Esophagus squamous epithelium (tissue), 5 donors: ENCODE measurements at regions not wholly inside any gene's neighbourhood (a gene's known extent, or its start where the extent isn't known, plus 50 kb on each side); places are given as distances from the start of the nearest gene placed in this dataset.

Source experiments
- DNase-seq: peaks from one replicate; lab custom pipeline; 2025; lab: John Stamatoyannopoulos, UW
- H3K27ac ChIP-seq, 4 donors: fragments of 200-600 bp; sonication (generic); one replicate each; pipeline ENCODE4 v1.5.1; 2016 to 2019; ENCODE audit warnings: mild to moderate bottlenecking in 1 of 4
- H3K27me3 ChIP-seq, 4 donors: fragments of 200-600 bp; sonication (generic); 1 replicate in 3 of 4; 2 replicates in 1 of 4; pipeline versions ENCODE4 v1.5.1 to v1.6.0; 2017 to 2021; ENCODE audit warnings: antibody characterized with exemption in 1 of 4
- H3K36me3 ChIP-seq, 3 donors: fragments of 200-600 bp; sonication (generic); one replicate each; pipeline ENCODE4 v1.5.1; 2016 to 2019
- H3K4me1 ChIP-seq, 3 donors: fragments of 200-600 bp; sonication (generic); one replicate each; pipeline ENCODE4 v1.5.1; 2017 to 2019
- H3K4me3 ChIP-seq, 4 donors: fragments of 200-600 bp; sonication (generic); 1 replicate in 3 of 4; 2 replicates in 1 of 4; pipeline ENCODE4 v1.5.1; 2016 to 2019; ENCODE audit warnings: mild to moderate bottlenecking in 2 of 4, moderate library complexity in 1 of 4
- H3K9me3 ChIP-seq, 3 donors: fragments of 200-600 bp; sonication (generic); one replicate each; pipeline ENCODE4 v1.5.1; 2016 to 2019
- CTCF ChIP-seq, 6 experiments: fragments of 450-650 bp in 4 of 6; fragments of 200-600 bp in 2 of 6; sonication (generic) in 2 of 6; IDR thresholded peaks; one replicate each; pipeline ENCODE4 v1.5.1; 2016 to 2019; ENCODE audit warnings: antibody characterized with exemption in 6 of 6, mild to moderate bottlenecking in 4 of 6, moderate library complexity in 4 of 6
- POLR2A ChIP-seq, 4 donors: fragments of 450-650 bp; IDR thresholded peaks; one replicate each; pipeline ENCODE4 v1.6.1; 2017; ENCODE audit warnings: antibody characterized with exemption in 4 of 4, mild to moderate bottlenecking in 4 of 4, moderate library complexity in 3 of 4
- WGBS, 2 donors: methylation state at CpG; one replicate each; pipeline ENCODE4 v1.1.5; 2018; 5-methylcytosine and 5-hydroxymethylcytosine counted together
- intact Hi-C: fragments of 100-400 bp; cut with DNase I; formaldehyde crosslinking; loops from one replicate; pipeline ENCODE4 v1.15.0; 2022
- donor health status: DM: yes; HTN: yes; CAD: no.

- TF ChIP-seq POLR2A (IDR thresholded peaks at IDR 0.05) (no peak), CTCF (IDR thresholded peaks at IDR 0.05) (no peak)
- no peaks in the 10 kb centered on the region for H3K9me3 ChIP-seq
- peaks cover 0 to 7% (median 0%) of the 10 kb centered on the region in 4 donors for H3K27me3 ChIP-seq
- H3K4me3 ChIP-seq, result no peak overlapping the region
- DNase-seq, result no peak
- intact Hi-C loops, result no loop called here
- H3K36me3 ChIP-seq, result no peaks in the 10 kb centered on the region
- H3K4me1 ChIP-seq, result no peaks in the 10 kb centered on the region
- H3K27ac ChIP-seq, result no peak overlapping the region
- 72 to 77% methylated on average over 4 to 6 of the region's 6 CpGs for WGBS, 2 donors
Measured at GRCh38 chr17:36675250-36675649, 73.9 kb downstream of the MRM1 start.

DNA sequence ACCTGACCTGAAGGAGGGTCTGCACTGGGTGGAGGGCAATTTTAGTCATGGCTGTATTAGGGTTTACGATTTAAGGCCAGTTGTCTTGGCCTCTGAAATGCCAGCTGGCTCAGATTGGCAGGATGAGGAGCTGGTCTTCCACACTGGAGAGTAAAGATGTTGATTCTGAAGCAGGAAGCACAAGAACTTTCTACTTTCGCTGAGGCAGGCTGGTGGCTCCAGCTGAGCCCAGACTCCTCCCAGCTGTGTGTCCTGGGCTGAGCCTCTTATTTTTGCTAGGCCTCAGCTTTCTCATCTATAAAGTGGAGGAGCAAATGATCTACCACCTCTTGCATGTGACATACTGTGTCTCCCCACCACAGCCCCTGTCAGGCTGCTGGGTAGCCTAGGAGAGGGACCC lies 74.4 kb downstream of the MRM1 start:
- H3K27me3 ChIP-seq, result peaks cover 0 to 7% (median 0%) of the 10 kb centered on the region in 4 donors
- H3K4me3 ChIP-seq, result no peak overlapping the region
- no peaks in the 10 kb centered on the region for H3K9me3 ChIP-seq
- intact Hi-C loops, result no loop called here
- 25 to 40% methylated on average over 2 of the region's 2 CpGs for WGBS, 2 donors
- H3K4me1 ChIP-seq, result no peaks in the 10 kb centered on the region
- no peak for TF ChIP-seq POLR2A (IDR thresholded peaks at IDR 0.05)
- no peak for TF ChIP-seq CTCF (IDR thresholded peaks at IDR 0.05)
- no peak overlapping the region for H3K27ac ChIP-seq
- no peak for DNase-seq
- no peaks in the 10 kb centered on the region for H3K36me3 ChIP-seq

DNA sequence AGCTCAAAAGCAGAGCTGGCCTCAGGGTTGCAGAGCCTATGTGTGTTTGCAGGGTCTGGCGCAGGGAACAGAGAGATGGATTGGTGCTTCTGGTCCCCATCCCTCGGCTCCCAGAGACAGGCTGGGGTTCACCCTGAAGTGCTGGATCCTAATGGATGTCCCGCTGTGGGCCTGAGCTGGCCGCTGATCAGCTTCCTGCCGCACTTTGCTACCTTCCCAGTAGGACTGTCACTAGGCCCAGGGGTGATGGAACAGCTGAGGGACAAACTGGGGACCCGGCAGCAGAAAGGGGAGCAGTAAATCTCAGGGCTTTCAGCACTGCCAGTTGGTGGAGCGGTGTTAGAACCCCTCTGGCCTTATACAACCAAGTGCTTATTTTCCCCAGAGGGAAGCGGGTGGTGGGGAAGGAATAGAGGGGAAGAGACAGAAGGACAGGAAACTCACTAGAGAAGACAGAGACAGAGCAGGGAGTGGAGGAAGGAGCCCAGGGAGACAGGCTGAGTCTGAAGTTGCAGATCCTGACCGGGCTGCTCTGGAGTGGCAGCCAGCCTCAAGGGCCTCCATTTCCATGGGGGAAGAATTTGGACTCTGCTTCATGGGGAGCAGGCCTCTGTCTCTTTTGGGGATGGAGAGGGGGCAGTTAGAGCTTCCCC lies 78.6 kb downstream of the MRM1 start:
- no peaks in the 10 kb centered on the region for H3K9me3 ChIP-seq
- no peak for TF ChIP-seq CTCF (IDR thresholded peaks at IDR 0.05)
- no peak for TF ChIP-seq POLR2A (IDR thresholded peaks at IDR 0.05)
- H3K4me1 ChIP-seq, result no peaks in the 10 kb centered on the region
- H3K4me3 ChIP-seq, result no peak overlapping the region
- no peak overlapping the region for H3K27ac ChIP-seq
- H3K36me3 ChIP-seq, result no peaks in the 10 kb centered on the region
- DNase-seq, result no peak
- peaks cover 0 to 11% (median 0%) of the 10 kb centered on the region in 4 donors for H3K27me3 ChIP-seq
- 69 to 72% methylated on average over 5 to 9 of the region's 9 CpGs for WGBS, 2 donors
- intact Hi-C loops, result no loop called here

GRCh38 chr17:36680701-36681202 lies 79.4 kb downstream of the MRM1 start:
- TF ChIP-seq CTCF (IDR thresholded peaks at IDR 0.05) (no peak), POLR2A (IDR thresholded peaks at IDR 0.05) (no peak)
- WGBS, 2 donors, result 54 to 58% methylated on average over 5 to 6 of the region's 6 CpGs
- H3K27ac ChIP-seq, result no peak overlapping the region
- H3K9me3 ChIP-seq, result no peaks in the 10 kb centered on the region
- no peaks in the 10 kb centered on the region for H3K36me3 ChIP-seq
- intact Hi-C loops, result no loop called here
- H3K4me1 ChIP-seq, result no peaks in the 10 kb centered on the region
- DNase-seq, result no peak
- H3K4me3 ChIP-seq, result no peak overlapping the region
- H3K27me3 ChIP-seq, result peaks cover 0 to 11% (median 0%) of the 10 kb centered on the region in 4 donors

DNA sequence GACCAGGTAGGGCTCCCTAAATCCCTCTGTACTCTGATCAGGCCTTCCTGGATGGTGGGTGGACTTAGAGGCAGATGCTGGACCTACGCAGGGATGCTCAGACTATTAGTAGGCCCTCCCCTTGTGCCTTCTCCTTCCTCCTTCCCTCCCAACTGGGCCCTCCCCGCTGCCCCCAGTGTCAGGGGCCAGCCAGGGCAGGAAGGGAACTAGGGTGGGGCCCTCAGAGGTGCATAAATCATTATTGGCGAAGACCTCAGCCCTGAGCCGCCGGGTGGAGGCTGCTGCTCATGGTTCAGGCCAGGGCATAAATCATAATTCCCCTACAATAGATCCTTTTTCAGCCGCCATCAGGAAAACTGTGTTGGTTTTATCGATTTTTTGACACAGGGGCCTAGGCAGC lies 81.4 kb downstream of the MRM1 start:
- Histone ChIP-seq H3K27me3 (peaks cover 0 to 24% (median 0%) of the 10 kb centered on the region in 4 donors), H3K4me1 (no peaks in the 10 kb centered on the region), H3K4me3 (no peak overlapping the region), H3K36me3 (no peaks in the 10 kb centered on the region), H3K27ac (no peak overlapping the region), H3K9me3 (no peaks in the 10 kb centered on the region)
- no peak for TF ChIP-seq POLR2A (IDR thresholded peaks at IDR 0.05)
- no peak for TF ChIP-seq CTCF (IDR thresholded peaks at IDR 0.05)
- WGBS, 2 donors, result 49 to 58% methylated on average over 6 to 7 of the region's 7 CpGs
- intact Hi-C loops, result no loop called here
- no peak for DNase-seq
